ENCODE measurements at regions not wholly inside any gene's neighbourhood (a gene's known extent, or its start where the extent isn't known, plus 50 kb on each side); places are given as distances from the start of the nearest gene placed in this dataset.

GRCh38 chr12:33589576-33590114 lies 150.0 kb upstream of the SYT10 start (continued):
- TF ChIP-seq SETDB1 (IDR thresholded peaks at IDR 0.05; ENCODE audit: insufficient read length, low read length): no peak

GRCh38 chr12:33593753-33594152 lies 154.1 kb upstream of the SYT10 start:
- no peak for TF ChIP-seq ZBTB21 (tag by site-specific recombination; IDR thresholded peaks at IDR 0.05)
- no peak for TF ChIP-seq HOXD13 (CRISPR knock-in tag; IDR thresholded peaks at IDR 0.05; ENCODE audit: borderline replicate concordance)
- TF ChIP-seq ZFP69B (tag by site-specific recombination; IDR thresholded peaks at IDR 0.05): no peak
- TF ChIP-seq MYNN (tag by site-specific recombination; IDR thresholded peaks at IDR 0.05; ENCODE audit: borderline replicate concordance): no peak
- no peak for TF ChIP-seq ZNF626 (tag by site-specific recombination; IDR thresholded peaks at IDR 0.05)
- no peak for TF ChIP-seq SCRT2 (tag by site-specific recombination; IDR thresholded peaks at IDR 0.05)
- no peak for TF ChIP-seq ZNF623 (tag by site-specific recombination; IDR thresholded peaks at IDR 0.05)
- TF ChIP-seq ZNF140 (tag by site-specific recombination; IDR thresholded peaks at IDR 0.05): no peak
- no peak for TF ChIP-seq ZFP37 (tag by site-specific recombination; IDR thresholded peaks at IDR 0.05)
- TF ChIP-seq ZNF596 (tag by site-specific recombination; IDR thresholded peaks at IDR 0.05): no peak
- TF ChIP-seq ZNF791 (tag by site-specific recombination; IDR thresholded peaks at IDR 0.05): no peak
- TF ChIP-seq ZNF391 (tag by site-specific recombination; IDR thresholded peaks at IDR 0.05; ENCODE audit: borderline replicate concordance, low read depth): no peak
- no peak for TF ChIP-seq KLF9 (tag by site-specific recombination; IDR thresholded peaks at IDR 0.05; ENCODE audit: low read depth)
- TF ChIP-seq ZNF621 (tag by site-specific recombination; IDR thresholded peaks at IDR 0.05): no peak
- no peak for TF ChIP-seq KLF7 (tag by site-specific recombination; IDR thresholded peaks at IDR 0.05; ENCODE audit: borderline replicate concordance)
- TF ChIP-seq ZNF302 (tag by site-specific recombination; IDR thresholded peaks at IDR 0.05; ENCODE audit: low read depth): no peak
- TF ChIP-seq ZNF530 (tag by site-specific recombination; IDR thresholded peaks at IDR 0.05; ENCODE audit: low read depth): no peak
- no peaks in the 10 kb centered on the region for H3K36me3 ChIP-seq (ENCODE audit: control insufficient read depth in 2 of 2, insufficient read depth in 1 of 2, low read length in 2 of 2)
- H3K9me3 ChIP-seq (ENCODE audit: control insufficient read depth, insufficient read depth, low read depth, low read length): no peaks in the 10 kb centered on the region
- H3K27ac ChIP-seq (ENCODE audit: extremely low read depth, low read depth, low read length): no peak overlapping the region
- H3K4me3 ChIP-seq (ENCODE audit: low read depth, low read length): no peak overlapping the region
- POLR2A ChIA-PET: no interaction called here
- H3K4me1 ChIP-seq (ENCODE audit: control insufficient read depth, insufficient read depth, low read length): no peaks in the 10 kb centered on the region
- CTCF ChIA-PET: no interaction called here

- ChIA-PET POLR2A (no interaction called here), CTCF (interaction anchor here (1.5 kb wide), 1 partner anchor 10 kb away, joined by 5 read pairs; no protein-coding TSS in a partner anchor)
- H3K27ac ChIP-seq (ENCODE audit: extremely low read depth, low read depth, low read length): no peak overlapping the region
- no peaks in the 10 kb centered on the region for H3K36me3 ChIP-seq (ENCODE audit: control insufficient read depth in 2 of 2, insufficient read depth in 1 of 2, low read length in 2 of 2)
- H3K4me3 ChIP-seq (ENCODE audit: low read depth, low read length): no peak overlapping the region
- H3K9me3 ChIP-seq (ENCODE audit: control insufficient read depth, insufficient read depth, low read depth, low read length): no peaks in the 10 kb centered on the region
- TF ChIP-seq BCL11B (tag by site-specific recombination; IDR thresholded peaks at IDR 0.05; ENCODE audit: low read depth) (no peak), ZNF239 (tag by site-specific recombination; IDR thresholded peaks at IDR 0.05) (no peak), ZNF76 (tag by site-specific recombination; IDR thresholded peaks at IDR 0.05; ENCODE audit: borderline replicate concordance, low read depth) (no peak), ZNF214 (tag by site-specific recombination; IDR thresholded peaks at IDR 0.05; ENCODE audit: borderline replicate concordance) (no peak), ZNF837 (tag by site-specific recombination; IDR thresholded peaks at IDR 0.05) (no peak), ZNF843 (tag by site-specific recombination; IDR thresholded peaks at IDR 0.05) (no peak), SP2 (tag by site-specific recombination; IDR thresholded peaks at IDR 0.05) (no peak)
- H3K4me1 ChIP-seq (ENCODE audit: control insufficient read depth, insufficient read depth, low read length): no peaks in the 10 kb centered on the region
Measured at GRCh38 chr12:33596061-33596460, 156.4 kb upstream of the SYT10 start.
